ENCODE measurements at regions not wholly inside any gene's neighbourhood (a gene's known extent, or its start where the extent isn't known, plus 50 kb on each side); places are given as distances from the start of the nearest gene placed in this dataset.

- Mint-ChIP-seq H3K27ac (no peak overlapping the region), H3K36me3 (ENCODE audit: low read depth) (no peaks in the 10 kb centered on the region), H3K27me3 (ENCODE audit: insufficient read depth, low read depth, poor library complexity) (peaks cover 13% of the 10 kb centered on the region), H3K4me1 (peaks cover 11% of the 10 kb centered on the region), H3K9me3 (no peaks in the 10 kb centered on the region; the same call in 2 of the 3 replicates), H3K4me3 (no peak overlapping the region)
- Histone ChIP-seq H3K36me3 (ENCODE audit: insufficient read depth) (no peaks in the 10 kb centered on the region), H4K20me1 (replicated peaks; ENCODE audit: insufficient read depth) (no peaks in the 10 kb centered on the region), H3K4me3 (no peak overlapping the region), H3F3A (replicated peaks; ENCODE audit: low read depth) (no peaks in the 10 kb centered on the region), H3K4me2 (no peak overlapping the region), H3K27ac (ENCODE audit: low read depth) (no peak overlapping the region), H3K9me2 (ENCODE audit: insufficient read depth) (no peaks in the 10 kb centered on the region), H3K79me2 (replicated peaks; ENCODE audit: insufficient read depth) (no peaks in the 10 kb centered on the region), H2AFZ (no peak overlapping the region), H3K27me3 (ENCODE audit: insufficient read depth) (no peaks in the 10 kb centered on the region), H3K4me1 (ENCODE audit: insufficient read depth) (peaks cover 4% of the 10 kb centered on the region)
- DNase-seq (ENCODE audit: low spot score), result no peak
- TF ChIP-seq ETS1 (IDR thresholded peaks at IDR 0.05), result no peak
- no peak for TF ChIP-seq JUNB (IDR thresholded peaks at IDR 0.05; ENCODE audit: unreplicated experiment)
- TF ChIP-seq EZH2phosphoT487 (IDR thresholded peaks at IDR 0.05; ENCODE audit: unreplicated experiment), result no peak
- no peak for TF ChIP-seq EZH2 (IDR thresholded peaks at IDR 0.05; ENCODE audit: low read depth, unreplicated experiment)
- TF ChIP-seq CREB1 (CRISPR knock-in tag; IDR thresholded peaks at IDR 0.05; ENCODE audit: low read depth), result no peak
- no peak for TF ChIP-seq STAT1 (IDR thresholded peaks at IDR 0.05; ENCODE audit: unreplicated experiment)
- no peak for TF ChIP-seq ZNF114 (CRISPR knock-in tag; IDR thresholded peaks at IDR 0.05)
- no peak for ATAC-seq
Observed at GRCh38 chr7:53531-53930, 138.8 kb upstream of the FAM20C start.

- no peaks in the 10 kb centered on the region for H3F3A ChIP-seq (replicated peaks; ENCODE audit: low read depth)
- no peaks in the 10 kb centered on the region for H3K36me3 Mint-ChIP-seq (ENCODE audit: low read depth)
Observed at GRCh38 chr7:54615-55014, 137.8 kb upstream of the FAM20C start.

More at GRCh38 chr7:54615-55014, 137.8 kb upstream of the FAM20C start:
- H3K4me3 ChIP-seq, result no peak overlapping the region
- Mint-ChIP-seq H3K27ac (no peak overlapping the region), H3K27me3 (ENCODE audit: insufficient read depth, low read depth, poor library complexity) (peaks cover 24% of the 10 kb centered on the region), H3K4me1 (peaks cover 22% of the 10 kb centered on the region), H3K9me3 (no peaks in the 10 kb centered on the region; the same call in 1 of the 3 replicates), H3K4me3 (no peak overlapping the region)
- H3K4me2 ChIP-seq, result no peak overlapping the region
- 0 out of 2 replicates have a peak, but pooled peaks cover 1% of the 10 kb centered on the region for H3K9me2 ChIP-seq (ENCODE audit: insufficient read depth)
- H3K4me1 ChIP-seq (ENCODE audit: insufficient read depth), result peaks cover 14% of the 10 kb centered on the region
- DNase-seq (ENCODE audit: low spot score), result no peak
- no peaks in the 10 kb centered on the region for H3K79me2 ChIP-seq (replicated peaks; ENCODE audit: insufficient read depth)
- H2AFZ ChIP-seq, result no peak overlapping the region
- no peaks in the 10 kb centered on the region for H3K36me3 ChIP-seq (ENCODE audit: insufficient read depth)
- no peak for ATAC-seq
- H4K20me1 ChIP-seq (replicated peaks; ENCODE audit: insufficient read depth), result no peaks in the 10 kb centered on the region
- H3K27ac ChIP-seq (ENCODE audit: low read depth), result no peak overlapping the region
- TF ChIP-seq ZNF462 (CRISPR knock-in tag; IDR thresholded peaks at IDR 0.05), result no peak
- no peak for TF ChIP-seq EZH2 (IDR thresholded peaks at IDR 0.05; ENCODE audit: low read depth, unreplicated experiment)
- no peak for TF ChIP-seq STAT1 (IDR thresholded peaks at IDR 0.05; ENCODE audit: unreplicated experiment)
- no peak for TF ChIP-seq ZNF331 (CRISPR knock-in tag; IDR thresholded peaks at IDR 0.05; ENCODE audit: low read depth)
- no peak for TF ChIP-seq EZH2phosphoT487 (IDR thresholded peaks at IDR 0.05; ENCODE audit: unreplicated experiment)
- TF ChIP-seq CTCF (conservative IDR thresholded peaks at IDR 0.05; ENCODE audit: low read depth in 2 of 2), result no peak
- TF ChIP-seq ZNF114 (CRISPR knock-in tag; IDR thresholded peaks at IDR 0.05), result no peak
- no peaks in the 10 kb centered on the region for H3K27me3 ChIP-seq (ENCODE audit: insufficient read depth)

Data from GM23338 (cell line).